Heart right ventricle (tissue), 16 donors: ENCODE measurements at regions not wholly inside any gene's neighbourhood (a gene's known extent, or its start where the extent isn't known, plus 50 kb on each side); places are given as distances from the start of the nearest gene placed in this dataset.

Experiments used
- ATAC-seq, 8 donors: fragments of 200-7000 bp; cut with Tn5 transposase; one replicate each; pipeline ENCODE4 v1.9.1; 2020; ENCODE audit warnings: mild to moderate bottlenecking in 8 of 8, moderate library complexity in 8 of 8, moderate number of reproducible peaks in 1 of 8
- DNase-seq, 2 donors: peaks; one replicate each; pipeline ENCODE4 v3.0.0-alpha.2; 2020
- H3K27ac ChIP-seq, 10 donors: fragments of 200-600 bp; sonication (generic) in 2 of 10; one replicate each; pipeline versions ENCODE4 v1.5.0 to v1.8.0; 2020 to 2022; ENCODE audit warnings: mild to moderate bottlenecking in 3 of 10
- H3K27me3 ChIP-seq, 7 donors: fragments of 200-600 bp; one replicate each; pipeline ENCODE4 v1.8.0; 2021 to 2022; ENCODE audit warnings: mild to moderate bottlenecking in 2 of 7
- H3K36me3 ChIP-seq, 9 donors: fragments of 200-600 bp; sonication (generic) in 1 of 9; one replicate each; pipeline versions ENCODE4 v1.5.0 to v1.8.0; 2020 to 2022; ENCODE audit warnings: mild to moderate bottlenecking in 2 of 9
- H3K4me1 ChIP-seq, 9 donors: fragments of 200-600 bp; sonication (generic) in 1 of 9; one replicate each; pipeline versions ENCODE4 v1.5.0 to v1.8.0; 2020 to 2022; ENCODE audit warnings: mild to moderate bottlenecking in 4 of 9
- H3K4me3 ChIP-seq, 10 donors: fragments of 200-600 bp; sonication (generic) in 2 of 10; one replicate each; pipeline versions ENCODE4 v1.5.0 to v1.8.0; 2020 to 2022; ENCODE audit warnings: mild to moderate bottlenecking in 7 of 10, moderate library complexity in 2 of 10
- H3K9me3 ChIP-seq, 11 donors: fragments of 200-600 bp in 10 of 11; sonication (generic) in 2 of 11; one replicate each; pipeline versions ENCODE4 v1.5.0 to v1.8.0; 2013 to 2022; ENCODE audit warnings: mild to moderate bottlenecking in 2 of 11, control low read depth in 1 of 11, moderate library complexity in 1 of 11
- WGBS, 2 donors: extraction: QIAGEN DNeasy Blood & Tissue Kit; methylation state at CpG; one replicate each; pipeline ENCODE4 v1.1.7; 2013; ENCODE audit warnings: inconsistent platforms in 1 of 2; 5-methylcytosine and 5-hydroxymethylcytosine counted together
- intact Hi-C, 10 donors: fragments of 100-400 bp; cut with DNase I; formaldehyde crosslinking; loops; one replicate each; pipeline versions ENCODE4 v1.11.1 to v1.14.2; 2022
- TF ChIP-seq, protein P1 (sequence below), 9 donors: fragments of 200-600 bp; sonication (generic) in 2 of 9; IDR thresholded peaks; one replicate each; pipeline versions ENCODE4 v1.5.0 to v1.8.0; 2021 to 2022; ENCODE audit warnings: antibody characterized with exemption in 9 of 9, mild to moderate bottlenecking in 5 of 9, moderate library complexity in 1 of 9
- donor health status: Arrhythmogenic right ventricular cardiomyopathy.
- donor health status: ischemic (EF 13 %, LVEDD 7.1; RV severe dilation, severe dysfunction).
- donor health status: healthy with polysubstance abuse.
- donor health status: DM: no; HTN: yes; CAD: no.
- donor health status: DM: no; HTN: no; CAD: no.
- donor health status: ischemic (EF 25% LVEDD 6.9; RV normal size, moderate dysfunction).
- donor health status: ischemic (EF 25% LVEDD 5.7; RV mildly dilated, moderate dysfunction).
- donor health status: healthy.
- donor health status: DM: yes; HTN: yes; CAD: no.
- donor health status: Ischemic cardiomyopathy.
- donor health status: ischemic (EF 35%, LVEDD 5.7; RV mildly dilated, moderate dysfunction).
- donor health status: nonischemic (EF 11% LVEDD 7.7; RV severe dilation, severe dysfunction).
- donor health status: DM: yes; HTN: yes; CAD: no.
- donor health status: PGD.
- donor health status: ischemic (EF 29% LVEDD 5.4; RV normal size, mild dysfunction).
- donor health status: nonischemic (EF 23%, LVEDD 6.1; RV moderate dilation, normal function).

DNA sequence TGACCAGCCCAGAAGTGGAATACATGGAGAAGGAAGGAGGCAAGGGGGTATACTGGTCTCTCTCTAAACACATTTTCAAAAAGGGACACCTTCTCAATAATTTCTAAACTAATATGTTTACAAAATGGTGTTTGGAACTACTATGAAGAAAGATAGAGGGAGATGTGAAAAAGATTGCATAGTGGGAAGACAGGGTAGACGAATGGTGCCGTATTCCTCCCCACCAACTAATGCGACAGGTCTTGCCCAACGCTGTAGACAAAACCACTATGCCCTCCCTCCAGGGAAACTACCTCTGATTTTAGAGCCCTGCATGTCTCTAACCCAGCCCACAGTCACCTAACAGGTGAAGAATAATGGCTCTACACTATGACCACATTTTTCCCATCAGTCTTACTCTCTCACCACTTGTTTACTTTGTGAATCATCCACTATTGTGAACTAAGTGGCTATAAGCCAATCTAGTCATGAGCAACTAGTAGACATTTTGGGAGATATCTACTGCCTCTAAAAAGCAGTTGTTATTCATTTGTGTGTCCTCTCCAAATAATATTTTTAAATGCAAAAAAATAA, 108.2 kb upstream of the UBE2E2 start:
- no peak for DNase-seq
- H3K4me3 ChIP-seq = no peak overlapping the region
- H3K36me3 ChIP-seq = no peaks in the 10 kb centered on the region
- no peaks in the 10 kb centered on the region for H3K4me1 ChIP-seq
- no peaks in the 10 kb centered on the region for H3K27me3 ChIP-seq
- no peak overlapping the region for H3K27ac ChIP-seq
- no peak for ATAC-seq
- intact Hi-C loops = no loop called here
- TF ChIP-seq, protein P1, sequence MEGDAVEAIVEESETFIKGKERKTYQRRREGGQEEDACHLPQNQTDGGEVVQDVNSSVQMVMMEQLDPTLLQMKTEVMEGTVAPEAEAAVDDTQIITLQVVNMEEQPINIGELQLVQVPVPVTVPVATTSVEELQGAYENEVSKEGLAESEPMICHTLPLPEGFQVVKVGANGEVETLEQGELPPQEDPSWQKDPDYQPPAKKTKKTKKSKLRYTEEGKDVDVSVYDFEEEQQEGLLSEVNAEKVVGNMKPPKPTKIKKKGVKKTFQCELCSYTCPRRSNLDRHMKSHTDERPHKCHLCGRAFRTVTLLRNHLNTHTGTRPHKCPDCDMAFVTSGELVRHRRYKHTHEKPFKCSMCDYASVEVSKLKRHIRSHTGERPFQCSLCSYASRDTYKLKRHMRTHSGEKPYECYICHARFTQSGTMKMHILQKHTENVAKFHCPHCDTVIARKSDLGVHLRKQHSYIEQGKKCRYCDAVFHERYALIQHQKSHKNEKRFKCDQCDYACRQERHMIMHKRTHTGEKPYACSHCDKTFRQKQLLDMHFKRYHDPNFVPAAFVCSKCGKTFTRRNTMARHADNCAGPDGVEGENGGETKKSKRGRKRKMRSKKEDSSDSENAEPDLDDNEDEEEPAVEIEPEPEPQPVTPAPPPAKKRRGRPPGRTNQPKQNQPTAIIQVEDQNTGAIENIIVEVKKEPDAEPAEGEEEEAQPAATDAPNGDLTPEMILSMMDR (IDR thresholded peaks at IDR 0.05) = no peak
- 98 to 99% methylated on average over 4 of the region's 4 CpGs for WGBS, 2 donors
- no peaks in the 10 kb centered on the region for H3K9me3 ChIP-seq

DNA sequence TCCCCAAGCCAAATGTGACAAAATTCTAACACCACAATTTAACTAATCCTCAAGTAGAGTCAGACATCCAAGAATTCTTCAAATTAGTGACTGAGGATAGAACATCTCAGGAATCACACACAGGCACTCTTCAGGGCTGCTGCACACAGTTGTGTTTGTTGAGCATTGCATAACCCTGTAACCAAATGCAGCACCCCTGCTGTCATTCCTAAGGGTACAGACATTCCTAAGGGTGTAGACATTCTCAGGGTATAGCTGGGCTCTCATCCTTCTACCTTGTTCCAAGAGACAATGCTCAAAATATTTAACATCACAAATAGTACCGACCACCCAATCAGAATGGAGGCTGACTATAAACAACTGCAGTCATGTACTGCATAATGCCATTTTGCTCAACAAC, 107.1 kb upstream of the UBE2E2 start:
- 86 to 100% methylated on average over 1 of the region's 1 CpG for WGBS, 2 donors
- H3K27me3 ChIP-seq = no peaks in the 10 kb centered on the region
- H3K4me3 ChIP-seq = no peak overlapping the region
- ATAC-seq (no peak), DNase-seq (no peak)
- H3K4me1 ChIP-seq = no peaks in the 10 kb centered on the region
- no peak overlapping the region for H3K27ac ChIP-seq
- no peaks in the 10 kb centered on the region for H3K9me3 ChIP-seq
- H3K36me3 ChIP-seq = no peaks in the 10 kb centered on the region
- intact Hi-C loops = no loop called here
- TF ChIP-seq, protein P1 (IDR thresholded peaks at IDR 0.05) = no peak

DNA sequence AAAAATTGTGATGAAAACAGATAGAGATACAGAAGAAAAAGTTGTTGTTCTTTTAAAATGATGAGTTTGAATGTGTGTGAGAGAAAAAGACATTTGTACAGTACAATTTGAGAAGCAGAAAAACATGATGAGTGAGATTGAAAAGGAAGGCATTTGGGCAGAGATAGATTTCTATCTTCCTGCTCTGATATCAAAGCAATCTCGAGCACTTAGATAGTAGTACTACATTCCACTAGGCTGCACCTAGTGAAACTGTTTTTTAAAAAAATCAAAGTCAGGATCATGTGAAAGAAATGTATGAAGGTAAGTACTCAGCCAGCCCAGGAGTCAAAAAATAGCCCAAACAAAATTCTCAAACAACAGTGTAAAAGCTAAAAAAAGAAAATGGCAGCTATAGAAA, 104.1 kb upstream of the UBE2E2 start:
- Histone ChIP-seq H3K27me3 (no peaks in the 10 kb centered on the region), H3K4me1 (no peaks in the 10 kb centered on the region), H3K36me3 (no peaks in the 10 kb centered on the region), H3K27ac (no peak overlapping the region), H3K4me3 (no peak overlapping the region), H3K9me3 (no peaks in the 10 kb centered on the region)
- intact Hi-C loops = no loop called here
- ATAC-seq = no peak
- 50 to 62% methylated on average over 1 of the region's 1 CpG for WGBS, 2 donors
- DNase-seq = no peak
- TF ChIP-seq, protein P1 (IDR thresholded peaks at IDR 0.05) = no peak

DNA sequence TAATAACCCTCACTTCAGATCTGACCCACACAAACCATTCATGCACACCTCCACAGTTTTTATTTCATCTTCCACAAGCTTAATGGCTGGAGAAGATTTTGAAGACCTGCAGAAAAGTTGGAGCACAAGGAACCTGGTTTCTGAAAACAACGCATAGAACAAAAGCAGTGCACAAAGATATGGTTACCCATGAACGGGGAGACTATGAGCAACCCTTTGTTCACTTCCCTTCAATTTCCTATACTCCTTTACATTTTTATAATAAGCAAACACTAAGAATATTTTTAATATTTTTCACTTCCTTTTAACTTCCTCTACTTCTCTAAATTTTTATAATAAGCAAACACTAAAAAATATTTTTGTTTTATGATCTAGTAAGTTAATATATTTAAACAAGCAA, 103.5 kb upstream of the UBE2E2 start:
- intact Hi-C loops = no loop called here
- Histone ChIP-seq H3K4me1 (peaks cover 0 to 4% (median 0%) of the 10 kb centered on the region in 9 donors), H3K27ac (no peak overlapping the region), H3K27me3 (no peaks in the 10 kb centered on the region), H3K4me3 (no peak overlapping the region), H3K36me3 (no peaks in the 10 kb centered on the region), H3K9me3 (no peaks in the 10 kb centered on the region)
- TF ChIP-seq, protein P1 (IDR thresholded peaks at IDR 0.05) = no peak
- no peak for DNase-seq
- WGBS, 2 donors = 56 to 65% methylated on average over 2 of the region's 2 CpGs
- no peak for ATAC-seq
